Prostate gland (tissue), 2 donors: ENCODE measurements at regions not wholly inside any gene's neighbourhood (a gene's known extent, or its start where the extent isn't known, plus 50 kb on each side); places are given as distances from the start of the nearest gene placed in this dataset.

ENCODE experiments used
- DNase-seq: peaks from one replicate; pipeline ENCODE4 v3.0.0-alpha.2; 2019; ENCODE audit warnings: low spot score
- H3K27ac ChIP-seq, 2 donors: fragments of 200-600 bp; sonication (generic); 2 replicates each; pipeline ENCODE4 v1.5.1; 2017 to 2019
- H3K27me3 ChIP-seq: fragments of 200-600 bp; sonication (generic); replicated peaks from 2 replicates; pipeline ENCODE4 v1.5.1; 2019; ENCODE audit not compliant: insufficient read depth
- H3K36me3 ChIP-seq, 2 donors: fragments of 200-600 bp; sonication (generic); 1 replicate in 1 of 2; 2 replicates in 1 of 2; pipeline versions ENCODE4 v1.5.1 to v1.8.1; 2017 to 2019
- H3K4me1 ChIP-seq: fragments of 200-600 bp; sonication (generic); replicated peaks from 2 replicates; pipeline ENCODE4 v1.5.1; 2019
- H3K4me3 ChIP-seq, 2 donors: fragments of 200-600 bp; sonication (generic); 2 replicates each; pipeline ENCODE4 v1.5.1; 2017 to 2019
- H3K9me3 ChIP-seq: fragments of 200-600 bp; sonication (generic); 2 replicates; pipeline ENCODE4 v1.5.1; 2017
- POLR2A ChIP-seq: fragments of 450-650 bp; IDR thresholded peaks from one replicate; pipeline ENCODE4 v1.6.1; 2016; ENCODE audit warnings: antibody characterized with exemption, mild to moderate bottlenecking
- POLR2AphosphoS5 ChIP-seq: sonication (generic); formaldehyde crosslinking; IDR thresholded peaks from one replicate; pipeline ENCODE4 v1.6.1; 2017; ENCODE audit warnings: antibody characterized with exemption
- WGBS: methylation state at CpG from one replicate; pipeline ENCODE4 v1.1.5; 2018; 5-methylcytosine and 5-hydroxymethylcytosine counted together
- intact Hi-C: fragments of 100-400 bp; cut with DNase I; formaldehyde crosslinking; loops from one replicate; pipeline ENCODE4 v1.14.2; 2022
- TF ChIP-seq, protein P1 (sequence below), 4 experiments: fragments of 200-600 bp in 2 of 4; fragments of 450-650 bp in 2 of 4; sonication (generic) in 2 of 4; IDR thresholded peaks; 1 replicate in 3 of 4; 2 replicates in 1 of 4; pipeline ENCODE4 v1.5.1; 2016 to 2019; ENCODE audit warnings: antibody characterized with exemption in 4 of 4, mild to moderate bottlenecking in 2 of 4, moderate library complexity in 2 of 4

DNA sequence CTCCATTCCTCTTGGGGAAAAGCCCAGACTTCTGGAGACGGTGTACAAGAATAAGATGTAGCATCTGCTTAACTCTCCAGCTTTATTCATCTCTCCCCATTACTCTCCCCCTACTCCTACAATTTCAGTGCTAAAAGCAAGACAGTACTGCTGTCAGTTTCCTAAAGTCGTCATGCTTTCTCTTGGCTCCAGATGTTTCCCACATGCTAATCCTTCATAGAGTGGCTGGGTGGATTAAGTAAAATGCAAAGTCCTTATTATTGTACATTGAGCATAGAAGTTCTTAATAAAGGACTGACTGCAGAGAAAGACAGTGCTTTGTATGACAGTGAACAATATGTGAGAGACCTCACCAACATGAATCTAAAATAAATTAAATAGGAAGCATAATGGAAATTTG lies 142.2 kb upstream of the UBASH3B start:
- Histone ChIP-seq H3K4me1 (no peaks in the 10 kb centered on the region), H3K4me3 (no peak overlapping the region), H3K36me3 (no peaks in the 10 kb centered on the region), H3K27me3 (no peaks in the 10 kb centered on the region), H3K27ac (no peak overlapping the region), H3K9me3 (no peaks in the 10 kb centered on the region)
- no peak for DNase-seq
- intact Hi-C loops: no loop called here
- TF ChIP-seq, protein P1, sequence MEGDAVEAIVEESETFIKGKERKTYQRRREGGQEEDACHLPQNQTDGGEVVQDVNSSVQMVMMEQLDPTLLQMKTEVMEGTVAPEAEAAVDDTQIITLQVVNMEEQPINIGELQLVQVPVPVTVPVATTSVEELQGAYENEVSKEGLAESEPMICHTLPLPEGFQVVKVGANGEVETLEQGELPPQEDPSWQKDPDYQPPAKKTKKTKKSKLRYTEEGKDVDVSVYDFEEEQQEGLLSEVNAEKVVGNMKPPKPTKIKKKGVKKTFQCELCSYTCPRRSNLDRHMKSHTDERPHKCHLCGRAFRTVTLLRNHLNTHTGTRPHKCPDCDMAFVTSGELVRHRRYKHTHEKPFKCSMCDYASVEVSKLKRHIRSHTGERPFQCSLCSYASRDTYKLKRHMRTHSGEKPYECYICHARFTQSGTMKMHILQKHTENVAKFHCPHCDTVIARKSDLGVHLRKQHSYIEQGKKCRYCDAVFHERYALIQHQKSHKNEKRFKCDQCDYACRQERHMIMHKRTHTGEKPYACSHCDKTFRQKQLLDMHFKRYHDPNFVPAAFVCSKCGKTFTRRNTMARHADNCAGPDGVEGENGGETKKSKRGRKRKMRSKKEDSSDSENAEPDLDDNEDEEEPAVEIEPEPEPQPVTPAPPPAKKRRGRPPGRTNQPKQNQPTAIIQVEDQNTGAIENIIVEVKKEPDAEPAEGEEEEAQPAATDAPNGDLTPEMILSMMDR (IDR thresholded peaks at IDR 0.05): no peak
- TF ChIP-seq POLR2A (no peak), POLR2AphosphoS5 (no peak)
- 82% methylated on average over 2 of the region's 2 CpGs for WGBS

DNA sequence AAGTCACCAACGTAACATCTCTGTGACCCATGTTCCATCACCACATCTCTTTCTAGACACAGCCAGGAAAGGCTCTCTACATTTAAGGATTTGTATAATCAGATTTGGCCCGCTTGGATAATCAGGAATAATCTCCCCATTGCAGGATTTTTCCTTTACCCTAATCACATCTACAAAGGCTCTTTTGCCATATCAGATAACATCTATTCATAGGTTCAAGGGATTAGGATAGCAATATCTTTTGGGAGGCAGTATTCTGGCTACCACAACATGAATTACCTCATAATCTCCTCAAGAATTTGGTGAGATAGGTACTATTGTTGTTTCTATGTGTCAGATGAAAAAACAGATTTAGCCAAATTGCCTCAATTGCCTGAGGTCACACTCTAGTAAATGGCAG lies 142.8 kb upstream of the UBASH3B start:
- H3K4me1 ChIP-seq: no peaks in the 10 kb centered on the region
- no peaks in the 10 kb centered on the region for H3K27me3 ChIP-seq
- no peaks in the 10 kb centered on the region for H3K9me3 ChIP-seq
- no peak overlapping the region for H3K27ac ChIP-seq
- intact Hi-C loops: no loop called here
- no peak for DNase-seq
- no peak overlapping the region for H3K4me3 ChIP-seq
- WGBS: 84% methylated on average over 2 of the region's 2 CpGs
- H3K36me3 ChIP-seq: no peaks in the 10 kb centered on the region
- TF ChIP-seq, protein P1 (IDR thresholded peaks at IDR 0.05): no peak
- TF ChIP-seq POLR2A (no peak), POLR2AphosphoS5 (no peak)

DNA sequence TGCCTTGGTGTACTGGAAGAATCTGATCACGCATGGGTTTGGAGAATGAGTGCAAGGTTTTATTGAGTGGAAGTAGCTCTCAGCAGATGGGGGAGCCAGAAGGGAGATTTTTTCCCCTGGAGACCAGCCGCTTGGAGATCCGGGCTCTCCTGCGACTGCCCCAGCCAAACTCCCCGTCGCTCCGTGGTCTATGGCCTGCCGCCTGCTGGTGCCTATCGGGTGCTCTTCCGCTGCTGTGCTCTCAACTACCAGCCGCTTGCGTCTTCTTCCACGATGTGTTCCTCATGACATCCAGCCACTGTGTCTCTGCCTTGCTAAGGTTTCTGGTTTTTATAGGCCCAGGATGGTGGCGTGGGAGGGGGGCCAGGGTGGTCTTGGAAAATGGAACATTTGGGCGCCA lies 145.6 kb upstream of the UBASH3B start:
- no peak for DNase-seq
- H3K36me3 ChIP-seq: no peaks in the 10 kb centered on the region
- H3K4me1 ChIP-seq: no peaks in the 10 kb centered on the region
- no peak overlapping the region for H3K4me3 ChIP-seq
- no peaks in the 10 kb centered on the region for H3K27me3 ChIP-seq
- WGBS: 94% methylated on average over 15 of the region's 15 CpGs
- intact Hi-C loops: loop anchor here (5.0 to 10.0 kb wide), 5 partner anchors 218 to 1195 kb away; no protein-coding TSS in a partner anchor
- H3K9me3 ChIP-seq: no peaks in the 10 kb centered on the region
- TF ChIP-seq POLR2A (no peak), POLR2AphosphoS5 (no peak)
- TF ChIP-seq, protein P1 (IDR thresholded peaks at IDR 0.05): no peak
- H3K27ac ChIP-seq: no peak overlapping the region

DNA sequence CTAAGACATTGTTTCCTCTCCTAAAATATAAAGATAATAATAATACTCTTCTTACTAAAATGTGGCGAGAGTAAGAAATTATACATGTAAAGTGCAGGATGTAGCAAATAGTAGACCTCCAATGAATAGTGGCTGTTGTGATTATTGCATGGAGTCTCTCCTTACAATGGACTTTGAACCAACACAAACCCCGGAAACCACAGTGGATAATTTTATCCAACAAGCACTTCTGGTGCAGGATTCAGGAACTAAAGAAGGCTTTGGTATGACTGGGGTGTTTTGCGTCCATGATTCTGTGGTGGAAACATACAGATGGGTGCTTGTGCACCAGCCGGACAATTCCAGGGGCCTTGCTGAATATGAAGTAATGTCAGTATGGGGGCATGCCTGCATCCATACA lies 146.4 kb upstream of the UBASH3B start:
- no peaks in the 10 kb centered on the region for H3K9me3 ChIP-seq
- TF ChIP-seq, protein P1 (IDR thresholded peaks at IDR 0.05): no peak
- TF ChIP-seq POLR2A (no peak), POLR2AphosphoS5 (no peak)
- no peaks in the 10 kb centered on the region for H3K4me1 ChIP-seq
- DNase-seq: no peak
- no peaks in the 10 kb centered on the region for H3K36me3 ChIP-seq
- WGBS: 94% methylated on average over 4 of the region's 4 CpGs
- H3K27ac ChIP-seq: no peak overlapping the region
- H3K27me3 ChIP-seq: no peaks in the 10 kb centered on the region
- no peak overlapping the region for H3K4me3 ChIP-seq
- intact Hi-C loops: loop anchor here (5.0 to 10.0 kb wide), 5 partner anchors 217 to 1194 kb away; no protein-coding TSS in a partner anchor

GRCh38 chr11:122505304-122506006 lies 150.1 kb upstream of the UBASH3B start:
- peak; percentile 67 for DNase-seq
- intact Hi-C loops: loop anchor here (2.0 to 10.0 kb wide), 6 partner anchors 213 to 1191 kb away; no protein-coding TSS in a partner anchor
- no peak overlapping the region for H3K27ac ChIP-seq
- WGBS: 41% methylated on average over 8 of the region's 8 CpGs
- H3K9me3 ChIP-seq: no peaks in the 10 kb centered on the region
- H3K36me3 ChIP-seq: no peaks in the 10 kb centered on the region
- TF ChIP-seq POLR2A (no peak), POLR2AphosphoS5 (peak; percentile 50)
- TF ChIP-seq, protein P1 (IDR thresholded peaks at IDR 0.05): peak; percentile 36 to 86 (median 84)
- H3K4me3 ChIP-seq: no peak overlapping the region
- no peaks in the 10 kb centered on the region for H3K4me1 ChIP-seq
- H3K27me3 ChIP-seq: no peaks in the 10 kb centered on the region
